Lower leg skin (tissue), 3 donors: ENCODE measurements at regions not wholly inside any gene's neighbourhood (a gene's known extent, or its start where the extent isn't known, plus 50 kb on each side); places are given as distances from the start of the nearest gene placed in this dataset.

Experiments
- POLR2A ChIP-seq, 2 donors: fragments of 450-650 bp; IDR thresholded peaks; one replicate each; pipeline ENCODE4 v1.6.1; 2016 to 2017; ENCODE audit warnings: antibody characterized with exemption in 2 of 2, mild to moderate bottlenecking in 1 of 2, moderate library complexity in 1 of 2
- TF ChIP-seq, protein P1 (sequence below), 3 donors: fragments of 450-650 bp; IDR thresholded peaks; one replicate each; pipeline ENCODE4 v1.5.1; 2016; ENCODE audit warnings: antibody characterized with exemption in 3 of 3, mild to moderate bottlenecking in 3 of 3, moderate library complexity in 2 of 3

DNA sequence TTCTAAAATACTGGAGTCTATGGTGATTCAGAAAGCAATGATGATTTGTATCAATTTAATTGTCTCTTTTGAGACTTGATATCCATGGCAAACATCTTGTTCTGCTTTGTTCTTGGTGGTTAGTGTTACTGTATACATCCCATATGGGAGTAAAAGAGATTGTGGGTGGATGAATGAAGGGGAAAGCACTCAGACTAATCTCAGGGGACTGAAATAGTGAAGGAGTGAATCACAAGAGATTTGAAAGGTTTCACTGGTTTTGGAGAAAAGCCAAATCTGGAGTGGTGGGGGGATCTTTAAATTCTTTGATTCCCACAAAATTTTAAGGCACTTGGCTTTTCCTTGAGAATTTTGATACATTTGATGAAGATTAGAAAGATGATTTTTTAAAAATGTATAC is 369.4 kb downstream of the INHBA start:
- TF ChIP-seq, protein P1, sequence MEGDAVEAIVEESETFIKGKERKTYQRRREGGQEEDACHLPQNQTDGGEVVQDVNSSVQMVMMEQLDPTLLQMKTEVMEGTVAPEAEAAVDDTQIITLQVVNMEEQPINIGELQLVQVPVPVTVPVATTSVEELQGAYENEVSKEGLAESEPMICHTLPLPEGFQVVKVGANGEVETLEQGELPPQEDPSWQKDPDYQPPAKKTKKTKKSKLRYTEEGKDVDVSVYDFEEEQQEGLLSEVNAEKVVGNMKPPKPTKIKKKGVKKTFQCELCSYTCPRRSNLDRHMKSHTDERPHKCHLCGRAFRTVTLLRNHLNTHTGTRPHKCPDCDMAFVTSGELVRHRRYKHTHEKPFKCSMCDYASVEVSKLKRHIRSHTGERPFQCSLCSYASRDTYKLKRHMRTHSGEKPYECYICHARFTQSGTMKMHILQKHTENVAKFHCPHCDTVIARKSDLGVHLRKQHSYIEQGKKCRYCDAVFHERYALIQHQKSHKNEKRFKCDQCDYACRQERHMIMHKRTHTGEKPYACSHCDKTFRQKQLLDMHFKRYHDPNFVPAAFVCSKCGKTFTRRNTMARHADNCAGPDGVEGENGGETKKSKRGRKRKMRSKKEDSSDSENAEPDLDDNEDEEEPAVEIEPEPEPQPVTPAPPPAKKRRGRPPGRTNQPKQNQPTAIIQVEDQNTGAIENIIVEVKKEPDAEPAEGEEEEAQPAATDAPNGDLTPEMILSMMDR (IDR thresholded peaks at IDR 0.05) = no peak
- TF ChIP-seq POLR2A (IDR thresholded peaks at IDR 0.05) = no peak
